ENCODE measurements at regions not wholly inside any gene's neighbourhood (a gene's known extent, or its start where the extent isn't known, plus 50 kb on each side); places are given as distances from the start of the nearest gene placed in this dataset.

- Histone ChIP-seq H3K27me3 (ENCODE audit: control insufficient read depth, extremely low read depth, insufficient read depth, low read length) (peaks cover 15% of the 10 kb centered on the region), H3K9me1 (ENCODE audit: control insufficient read depth, extremely low read depth, insufficient read depth, low read length) (no peaks in the 10 kb centered on the region), H3K4me1 (ENCODE audit: control insufficient read depth, extremely low read depth, insufficient read depth, low read length) (peaks cover 22% of the 10 kb centered on the region), H3K4me3 (ENCODE audit: control insufficient read depth in 2 of 3, extremely low read depth in 1 of 3, insufficient read depth in 2 of 3, low read depth in 1 of 3, low read length in 3 of 3) (no peak overlapping the region), H2AFZ (ENCODE audit: control insufficient read depth, low read length) (no peak overlapping the region), H3K27ac (ENCODE audit: control insufficient read depth, insufficient read depth, low read length) (no peak overlapping the region), H3K9me3 (ENCODE audit: control insufficient read depth, low read depth, low read length) (no peaks in the 10 kb centered on the region), H3K4me2 (ENCODE audit: control insufficient read depth, extremely low read depth, insufficient read depth, low read depth, low read length) (no peak overlapping the region), H3K9ac (ENCODE audit: control insufficient read depth, extremely low read depth, insufficient read depth, low read length) (no peak overlapping the region), H4K20me1 (ENCODE audit: control insufficient read depth, extremely low read depth, insufficient read depth, low read length) (no peaks in the 10 kb centered on the region), H3K79me2 (ENCODE audit: control insufficient read depth, insufficient read depth, low read length) (no peaks in the 10 kb centered on the region), H3K36me3 (ENCODE audit: control insufficient read depth in 2 of 2, extremely low read depth in 1 of 2, insufficient read depth in 2 of 2, low read length in 2 of 2) (no peaks in the 10 kb centered on the region)
- dilution Hi-C loops (cut with MboI; ENCODE audit: extremely low pct_ligation_motif_present, low sequenced_read_pairs) = no loop called here
- DNase-seq (ENCODE audit: low read depth, low spot score) (no peak), FAIRE-seq (no peak)
- TF ChIP-seq EZH2 (IDR thresholded peaks at IDR 0.05; ENCODE audit: low read length) (no peak), CTCF (optimal IDR thresholded peaks at IDR 0.05 in 1 of 3, IDR thresholded peaks at IDR 0.05 in 1 of 3, conservative IDR thresholded peaks at IDR 0.05 in 1 of 3; ENCODE audit: extremely low read depth in 1 of 3, insufficient read depth in 2 of 3, low read length in 3 of 3) (no peak)
Measured at GRCh38 chr20:57996465-57996864, 232.0 kb downstream of the ANKRD60 start.

DNA sequence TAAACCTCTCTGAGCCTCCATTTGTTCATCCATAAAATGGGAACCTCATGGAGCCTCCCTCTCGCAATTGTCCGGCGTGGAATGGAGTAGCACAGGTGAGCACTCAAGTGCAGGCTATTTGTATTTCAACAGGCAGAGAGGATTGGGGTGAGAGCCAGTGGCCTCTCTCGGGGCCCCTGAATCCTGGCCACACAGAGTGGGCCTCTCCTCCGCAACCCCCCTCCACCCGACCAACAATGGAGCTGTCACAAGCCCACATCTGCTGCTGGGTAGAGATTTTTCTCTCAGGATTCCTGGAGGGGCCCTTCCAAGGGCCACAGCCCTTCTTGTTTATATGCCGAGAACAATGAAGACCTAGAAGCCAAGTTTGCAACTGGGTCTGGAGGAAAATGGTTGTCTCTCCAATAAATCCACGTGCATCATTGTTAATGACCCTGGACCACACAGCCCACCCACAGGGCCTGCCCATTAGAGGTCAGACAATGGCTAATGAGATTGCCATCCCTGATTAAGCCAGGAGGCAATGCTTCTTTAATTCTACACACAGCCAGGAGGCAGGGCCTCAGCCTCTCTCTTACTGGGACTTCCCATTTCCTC, 233.0 kb downstream of the ANKRD60 start:
- no peaks in the 10 kb centered on the region for H3K9me3 ChIP-seq (ENCODE audit: control insufficient read depth, low read depth, low read length)
- H3K79me2 ChIP-seq (ENCODE audit: control insufficient read depth, insufficient read depth, low read length) = no peaks in the 10 kb centered on the region
- no peak overlapping the region for H3K27ac ChIP-seq (ENCODE audit: control insufficient read depth, insufficient read depth, low read length)
- no peak overlapping the region for H2AFZ ChIP-seq (ENCODE audit: control insufficient read depth, low read length)
- peaks cover 15% of the 10 kb centered on the region for H3K27me3 ChIP-seq (ENCODE audit: control insufficient read depth, extremely low read depth, insufficient read depth, low read length)
- no peak for FAIRE-seq
- no peak overlapping the region for H3K4me3 ChIP-seq (ENCODE audit: control insufficient read depth in 2 of 3, extremely low read depth in 1 of 3, insufficient read depth in 2 of 3, low read depth in 1 of 3, low read length in 3 of 3)
- no peaks in the 10 kb centered on the region for H3K36me3 ChIP-seq (ENCODE audit: control insufficient read depth in 2 of 2, extremely low read depth in 1 of 2, insufficient read depth in 2 of 2, low read length in 2 of 2)
- dilution Hi-C loops (cut with MboI; ENCODE audit: extremely low pct_ligation_motif_present, low sequenced_read_pairs) = no loop called here
- no peaks in the 10 kb centered on the region for H3K9me1 ChIP-seq (ENCODE audit: control insufficient read depth, extremely low read depth, insufficient read depth, low read length)
- no peak overlapping the region for H3K4me2 ChIP-seq (ENCODE audit: control insufficient read depth, extremely low read depth, insufficient read depth, low read depth, low read length)
- no peak for DNase-seq (ENCODE audit: low read depth, low spot score)
- TF ChIP-seq CTCF (optimal IDR thresholded peaks at IDR 0.05 in 1 of 3, IDR thresholded peaks at IDR 0.05 in 1 of 3, conservative IDR thresholded peaks at IDR 0.05 in 1 of 3; ENCODE audit: extremely low read depth in 1 of 3, insufficient read depth in 2 of 3, low read length in 3 of 3) (no peak), EZH2 (IDR thresholded peaks at IDR 0.05; ENCODE audit: low read length) (no peak)
- H3K4me1 ChIP-seq (ENCODE audit: control insufficient read depth, extremely low read depth, insufficient read depth, low read length) = peaks cover 32% of the 10 kb centered on the region
- no peak overlapping the region for H3K9ac ChIP-seq (ENCODE audit: control insufficient read depth, extremely low read depth, insufficient read depth, low read length)
- H4K20me1 ChIP-seq (ENCODE audit: control insufficient read depth, extremely low read depth, insufficient read depth, low read length) = no peaks in the 10 kb centered on the region
